Astrocyte (in vitro differentiated cells and primary cell): ENCODE measurements at regions not wholly inside any gene's neighbourhood (a gene's known extent, or its start where the extent isn't known, plus 50 kb on each side); places are given as distances from the start of the nearest gene placed in this dataset.

Experiments
- CTCF ChIP-seq: IDR thresholded peaks from 2 replicates; pipeline ENCODE4 v1.5.1; 2011; ENCODE audit warnings: low read depth, mild to moderate bottlenecking, inconsistent platforms, low read length, moderate library complexity; ENCODE audit not compliant: insufficient read depth
- EZH2 ChIP-seq: IDR thresholded peaks from 2 replicates; pipeline ENCODE4 v1.6.1; 2012; ENCODE audit warnings: mild to moderate bottlenecking, low read length, inconsistent platforms; ENCODE audit not compliant: insufficient read depth

GRCh38 chr2:176626796-176627195 is 357.6 kb downstream of the MTX2 start:
- TF ChIP-seq EZH2 (no peak), CTCF (no peak)
